Endodermal cell (in vitro differentiated cells): ENCODE measurements at regions not wholly inside any gene's neighbourhood (a gene's known extent, or its start where the extent isn't known, plus 50 kb on each side); places are given as distances from the start of the nearest gene placed in this dataset.

ENCODE experiments used
- DNase-seq: peaks from one replicate; pipeline ENCODE4 v3.0.0-alpha.2; 2017
- H3K27ac ChIP-seq: 2 replicates; pipeline ENCODE4 v1.5.1; 2013; ENCODE audit warnings: mild to moderate bottlenecking, low read depth, low read length, moderate library complexity
- H3K27me3 ChIP-seq: 2 replicates; pipeline ENCODE4 v1.6.1; 2013; ENCODE audit warnings: mild to moderate bottlenecking, low read length, moderate library complexity; ENCODE audit not compliant: insufficient read depth, control insufficient read depth, poor library complexity, severe bottlenecking
- H3K36me3 ChIP-seq: 2 replicates; pipeline ENCODE4 v1.7.0; 2013; ENCODE audit warnings: mild to moderate bottlenecking, low read length, moderate library complexity; ENCODE audit not compliant: control insufficient read depth, insufficient read depth
- H3K4me1 ChIP-seq: one replicate; pipeline ENCODE4 v1.7.0; 2013; ENCODE audit warnings: low read length; ENCODE audit not compliant: control insufficient read depth, insufficient read depth
- H3K4me3 ChIP-seq: 2 replicates; pipeline ENCODE4 v1.5.1; 2013; ENCODE audit warnings: mild to moderate bottlenecking, low read length, moderate library complexity
- H3K9ac ChIP-seq: 2 replicates; pipeline ENCODE4 v1.6.1; 2013; ENCODE audit warnings: mild to moderate bottlenecking, low read length, moderate library complexity; ENCODE audit not compliant: poor library complexity, severe bottlenecking; ENCODE audit errors: extremely low read depth
- H3K9me3 ChIP-seq: 2 replicates; pipeline ENCODE4 v1.6.1; 2013; ENCODE audit warnings: mild to moderate bottlenecking, low read length, moderate library complexity; ENCODE audit not compliant: control insufficient read depth
- H3K27ac Mint-ChIP-seq: 2 replicates; pipeline ENCODE4 v1.8.0; 2020; ENCODE audit warnings: mixed read lengths
- H3K27me3 Mint-ChIP-seq: 2 replicates; pipeline ENCODE4 v1.8.0; 2021; ENCODE audit warnings: mild to moderate bottlenecking, mixed read lengths; ENCODE audit not compliant: insufficient read depth
- H3K36me3 Mint-ChIP-seq: 2 replicates; pipeline ENCODE4 v1.8.0; 2020; ENCODE audit warnings: low read depth, mixed read lengths
- H3K4me1 Mint-ChIP-seq: 2 replicates; pipeline ENCODE4 v1.8.0; 2020; ENCODE audit warnings: mixed read lengths
- H3K4me3 Mint-ChIP-seq: 2 replicates; pipeline ENCODE4 v1.8.0; 2020; ENCODE audit warnings: mild to moderate bottlenecking, moderate library complexity, mixed read lengths
- H3K9me3 Mint-ChIP-seq: 2 replicates; pipeline ENCODE4 v1.8.0; 2020; ENCODE audit warnings: mild to moderate bottlenecking, mixed read lengths
- WGBS, 2 experiments: methylation state at CpG; one replicate each; pipeline versions ENCODE4 v1.1.5 to v1.1.7; 2013; ENCODE audit warnings: missing lambda C conversion rate in 2 of 2, mixed read lengths in 1 of 2; ENCODE audit not compliant: insufficient coverage in 1 of 2, insufficient read length in 1 of 2; 5-methylcytosine and 5-hydroxymethylcytosine counted together
- TF ChIP-seq, protein P1 (sequence below): fragments of 200-600 bp; sonication (generic); conservative IDR thresholded peaks from 2 replicates; pipeline ENCODE4 v1.5.0; 2021; ENCODE audit warnings: antibody characterized with exemption, mild to moderate bottlenecking

GRCh38 chr2:18169893-18170175, 291.4 kb downstream of the KCNS3 start:
- peaks cover 13% of the 10 kb centered on the region for H3K27me3 Mint-ChIP-seq
- no peaks in the 10 kb centered on the region for H3K9me3 Mint-ChIP-seq
- Histone ChIP-seq H3K9ac (no peak overlapping the region), H3K4me1 (no peaks in the 10 kb centered on the region), H3K4me3 (no peak overlapping the region), H3K27me3 (no peaks in the 10 kb centered on the region), H3K36me3 (no peaks in the 10 kb centered on the region), H3K27ac (no peak overlapping the region), H3K9me3 (no peaks in the 10 kb centered on the region)
- WGBS, 2 experiments: 71% methylated on average over 1 of the region's 1 CpG; no CpG with 5 or more reads in 1 of the 2 experiments
- H3K36me3 Mint-ChIP-seq: no peaks in the 10 kb centered on the region
- TF ChIP-seq, protein P1, sequence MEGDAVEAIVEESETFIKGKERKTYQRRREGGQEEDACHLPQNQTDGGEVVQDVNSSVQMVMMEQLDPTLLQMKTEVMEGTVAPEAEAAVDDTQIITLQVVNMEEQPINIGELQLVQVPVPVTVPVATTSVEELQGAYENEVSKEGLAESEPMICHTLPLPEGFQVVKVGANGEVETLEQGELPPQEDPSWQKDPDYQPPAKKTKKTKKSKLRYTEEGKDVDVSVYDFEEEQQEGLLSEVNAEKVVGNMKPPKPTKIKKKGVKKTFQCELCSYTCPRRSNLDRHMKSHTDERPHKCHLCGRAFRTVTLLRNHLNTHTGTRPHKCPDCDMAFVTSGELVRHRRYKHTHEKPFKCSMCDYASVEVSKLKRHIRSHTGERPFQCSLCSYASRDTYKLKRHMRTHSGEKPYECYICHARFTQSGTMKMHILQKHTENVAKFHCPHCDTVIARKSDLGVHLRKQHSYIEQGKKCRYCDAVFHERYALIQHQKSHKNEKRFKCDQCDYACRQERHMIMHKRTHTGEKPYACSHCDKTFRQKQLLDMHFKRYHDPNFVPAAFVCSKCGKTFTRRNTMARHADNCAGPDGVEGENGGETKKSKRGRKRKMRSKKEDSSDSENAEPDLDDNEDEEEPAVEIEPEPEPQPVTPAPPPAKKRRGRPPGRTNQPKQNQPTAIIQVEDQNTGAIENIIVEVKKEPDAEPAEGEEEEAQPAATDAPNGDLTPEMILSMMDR: no peak
- no peak for DNase-seq
- H3K27ac Mint-ChIP-seq: no peak overlapping the region
- peaks cover 2% of the 10 kb centered on the region for H3K4me1 Mint-ChIP-seq
- H3K4me3 Mint-ChIP-seq: no peak overlapping the region

DNA sequence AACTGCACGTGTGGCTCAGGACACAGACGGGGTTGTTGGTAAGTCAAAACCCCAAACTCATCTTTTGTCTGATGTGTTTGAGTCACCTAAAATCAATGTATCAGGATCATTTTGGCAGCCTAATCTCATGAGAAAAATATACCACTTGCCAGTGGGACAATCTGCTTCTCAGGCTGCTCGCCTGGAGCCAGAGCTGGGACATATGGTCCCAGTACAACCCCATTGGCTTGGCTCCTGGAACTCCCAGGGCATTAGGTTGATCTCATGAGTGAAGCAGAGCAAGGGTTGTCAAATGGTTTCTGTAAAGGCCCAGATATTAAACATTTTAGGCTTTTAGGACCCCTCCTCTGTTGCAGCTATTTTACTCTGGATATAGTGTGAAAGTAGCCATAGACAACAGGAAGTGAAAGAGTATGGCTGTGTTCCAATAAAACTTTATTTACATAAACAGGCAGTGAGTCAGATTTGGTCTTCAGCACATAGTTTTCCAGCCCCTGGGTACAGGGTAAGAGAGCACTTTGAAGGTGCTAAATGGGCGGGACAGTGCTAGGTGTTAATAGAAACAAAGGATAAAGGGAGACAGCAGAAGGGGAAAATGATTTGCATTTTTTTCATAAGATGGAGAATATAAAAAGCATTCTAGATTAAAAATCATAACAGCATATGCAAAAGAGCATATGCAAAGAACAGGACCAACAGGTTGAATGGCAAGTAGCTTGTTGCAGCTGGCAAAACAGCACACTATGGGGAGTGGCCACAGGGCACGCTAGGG, 290.8 kb downstream of the KCNS3 start:
- H3K27me3 ChIP-seq: no peaks in the 10 kb centered on the region
- no peaks in the 10 kb centered on the region for H3K4me1 ChIP-seq
- no peak for DNase-seq
- H3K4me3 ChIP-seq: no peak overlapping the region
- 93 to 100% methylated on average over 3 to 5 of the region's 5 CpGs for WGBS, 2 experiments
- Mint-ChIP-seq H3K9me3 (no peaks in the 10 kb centered on the region), H3K27ac (no peak overlapping the region), H3K27me3 (peaks cover 13% of the 10 kb centered on the region), H3K36me3 (no peaks in the 10 kb centered on the region), H3K4me3 (no peak overlapping the region), H3K4me1 (peaks cover 2% of the 10 kb centered on the region)
- H3K27ac ChIP-seq: no peak overlapping the region
- H3K9ac ChIP-seq: no peak overlapping the region
- no peaks in the 10 kb centered on the region for H3K36me3 ChIP-seq
- TF ChIP-seq, protein P1: no peak
- H3K9me3 ChIP-seq: no peaks in the 10 kb centered on the region

GRCh38 chr2:18167871-18168270, 289.4 kb downstream of the KCNS3 start:
- no peak for DNase-seq
- Mint-ChIP-seq H3K36me3 (no peaks in the 10 kb centered on the region), H3K4me3 (no peak overlapping the region), H3K9me3 (no peaks in the 10 kb centered on the region), H3K27ac (no peak overlapping the region), H3K27me3 (peaks cover 13% of the 10 kb centered on the region), H3K4me1 (peaks cover 6% of the 10 kb centered on the region)
- WGBS, 2 experiments: 89 to 92% methylated on average over 6 to 8 of the region's 8 CpGs
- Histone ChIP-seq H3K9me3 (no peaks in the 10 kb centered on the region), H3K4me3 (no peak overlapping the region), H3K9ac (no peak overlapping the region), H3K36me3 (no peaks in the 10 kb centered on the region), H3K4me1 (no peaks in the 10 kb centered on the region), H3K27me3 (no peaks in the 10 kb centered on the region), H3K27ac (no peak overlapping the region)
- TF ChIP-seq, protein P1: no peak
